ENCODE measurements at regions not wholly inside any gene's neighbourhood (a gene's known extent, or its start where the extent isn't known, plus 50 kb on each side); places are given as distances from the start of the nearest gene placed in this dataset.

DNA sequence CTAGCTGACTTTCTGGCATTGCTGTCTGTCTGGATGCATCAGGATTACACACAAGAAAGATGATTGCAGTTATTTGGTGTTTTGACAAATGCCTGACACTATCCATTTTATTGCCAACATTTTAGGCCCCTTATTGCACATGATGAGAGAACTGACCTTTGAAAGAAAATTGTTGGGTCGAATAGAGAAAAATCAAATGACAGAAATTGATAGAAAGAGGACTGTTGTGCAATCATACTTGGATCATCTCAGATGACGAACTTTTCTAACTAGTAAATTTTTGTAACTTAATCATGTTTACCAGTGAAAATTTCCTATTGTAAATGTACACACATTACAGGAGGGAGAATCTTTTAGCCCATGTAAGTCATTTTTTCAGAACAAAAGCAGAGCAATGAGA is 251.5 kb upstream of the USP15 start:
- TF ChIP-seq POLR2A (IDR thresholded peaks at IDR 0.05; ENCODE audit: low read depth, low read length) (no peak), TAF1 (IDR thresholded peaks at IDR 0.05; ENCODE audit: low read depth, low read length) (no peak), SPI1 (IDR thresholded peaks at IDR 0.05; ENCODE audit: low read depth, low read length) (no peak), POLR2AphosphoS5 (IDR thresholded peaks at IDR 0.05; ENCODE audit: low read depth, low read length) (no peak), PAX5 (IDR thresholded peaks at IDR 0.05; ENCODE audit: insufficient read depth, low read length, severe bottlenecking) (no peak)
